ENCODE measurements at regions not wholly inside any gene's neighbourhood (a gene's known extent, or its start where the extent isn't known, plus 50 kb on each side); places are given as distances from the start of the nearest gene placed in this dataset.
"Not testable (repeated sequence)": the region's sequence is repeated elsewhere in the genome, so short reads cannot be mapped to it uniquely, and the experiment has no call there.

- peak; percentile 22 for DNase-seq
These were observed 404.2 kb downstream of the STK39 start for GRCh38 chr2:167843217-167843616.

GRCh38 chr2:167842047-167842446 lies 405.3 kb downstream of the STK39 start:
- no peak for DNase-seq

- not testable (repeated sequence) for DNase-seq
These were observed 412.1 kb downstream of the STK39 start for GRCh38 chr2:167835290-167835689.

GRCh38 chr2:167834707-167835106 lies 412.7 kb downstream of the STK39 start:
- DNase-seq, result no peak

GRCh38 chr2:167833294-167833693 lies 414.1 kb downstream of the STK39 start:
- DNase-seq, result no peak

GRCh38 chr2:167832868-167833287 lies 414.5 kb downstream of the STK39 start:
- DNase-seq, result no peak

- no peak for DNase-seq
These were observed 419.9 kb downstream of the STK39 start for GRCh38 chr2:167827352-167828097.

- no peak for DNase-seq
These were observed 420.5 kb downstream of the STK39 start for GRCh38 chr2:167826906-167827305.

- DNase-seq, result no peak
These were observed 421.7 kb downstream of the STK39 start for GRCh38 chr2:167825664-167826063.

GRCh38 chr2:167822690-167823465 lies 424.5 kb downstream of the STK39 start:
- DNase-seq, result no peak

- DNase-seq, result no peak
These were observed 426.9 kb downstream of the STK39 start for GRCh38 chr2:167820488-167820887.

GRCh38 chr2:167818521-167818920 lies 428.9 kb downstream of the STK39 start:
- DNase-seq, result no peak

GRCh38 chr2:167817908-167818307 lies 429.5 kb downstream of the STK39 start:
- no peak for DNase-seq

- DNase-seq, result no peak
These were observed 430.0 kb downstream of the STK39 start for GRCh38 chr2:167817422-167817821.

GRCh38 chr2:167816874-167817290 lies 430.5 kb downstream of the STK39 start:
- DNase-seq, result no peak

GRCh38 chr2:167814881-167815718 lies 432.3 kb downstream of the STK39 start:
- DNase-seq, result no peak

GRCh38 chr2:167814482-167814880 lies 432.9 kb downstream of the STK39 start:
- not testable (repeated sequence) for DNase-seq

GRCh38 chr2:167809799-167810198 lies 437.6 kb downstream of the STK39 start:
- not testable (repeated sequence) for DNase-seq

GRCh38 chr2:167803449-167803988 lies 443.9 kb downstream of the STK39 start:
- no peak for DNase-seq

- DNase-seq, result no peak
These were observed 452.7 kb downstream of the STK39 start for GRCh38 chr2:167794554-167795255.

- DNase-seq, result no peak
These were observed 453.7 kb downstream of the STK39 start for GRCh38 chr2:167793725-167794124.

- DNase-seq, result no peak
These were observed 455.3 kb downstream of the STK39 start for GRCh38 chr2:167792126-167792525.

All from NCI-H226 (cell line).